GM12878 (cell line): ENCODE measurements at regions not wholly inside any gene's neighbourhood (a gene's known extent, or its start where the extent isn't known, plus 50 kb on each side); places are given as distances from the start of the nearest gene placed in this dataset.

Experiments used
- ATAC-seq: fragments of 200-7000 bp; cut with Tn5 transposase; 3 replicates; pipeline ENCODE4 v1.9.1; 2020; ENCODE audit warnings: mild to moderate bottlenecking, moderate library complexity
- BruUV-seq: library from RNA; stranded (reverse); fragments of 400-500 nt; replicated peaks from 2 replicates; lab custom pipeline; 2021; lab: Mats Ljungman, UMichigan
- CTCF ChIA-PET: fragments of 300-600 bp; sonication (Branson Sonifier 250); formaldehyde crosslinking; extraction: SDS; loops from one replicate; lab custom pipeline; 2021; ENCODE audit warnings: inconsistent platforms; lab: Yijun Ruan, JAX
- POLR2A ChIA-PET: fragments of 350-600 bp; formaldehyde crosslinking; extraction: SDS; loops from one replicate; lab custom pipeline; 2021; ENCODE audit warnings: inconsistent platforms; lab: Charles Lee
- RAD21 ChIA-PET: fragments of 300-600 bp; sonication (Branson Sonifier 250); formaldehyde crosslinking; loops from one replicate; lab custom pipeline; 2023; ENCODE audit warnings: antibody characterized with exemption; ENCODE audit not compliant: unreplicated experiment; lab: Charles Lee
- SMC1A ChIA-PET: fragments of 300-600 bp; sonication (Branson Sonifier 250); formaldehyde crosslinking; loops from one replicate; lab custom pipeline; 2023; ENCODE audit not compliant: unreplicated experiment, uncharacterized antibody; lab: Charles Lee
- DNase-seq: peaks from one replicate; pipeline ENCODE4 v3.0.0-alpha.2; 2011; ENCODE audit warnings: low read depth, low spot score
- FAIRE-seq: peaks from 3 replicates; lab custom pipeline; 2011; peaks lifted over from hg19 to GRCh38; lab: Jason Lieb, UNC
- H2AFZ ChIP-seq: 2 replicates; pipeline ENCODE4 v1.6.0; 2011; ENCODE audit warnings: low read depth, low read length, control low read depth; ENCODE audit not compliant: control insufficient read depth
- H3K27ac ChIP-seq: 2 replicates; pipeline ENCODE4 v1.5.1; 2011; ENCODE audit warnings: control low read depth; ENCODE audit not compliant: control insufficient read depth, insufficient read depth
- H3K27me3 ChIP-seq, 2 experiments: replicated peaks in 1 of 2; 2 replicates each; pipeline versions ENCODE4 v1.6.0 to v1.6.1; 2011; ENCODE audit warnings: low read length in 1 of 2; ENCODE audit not compliant: control insufficient read depth in 2 of 2, insufficient read depth in 2 of 2
- H3K36me3 ChIP-seq, 2 experiments: 2 replicates each; pipeline ENCODE4 v1.5.1; 2011; ENCODE audit warnings: low read length in 1 of 2; ENCODE audit not compliant: control insufficient read depth in 2 of 2, insufficient read depth in 2 of 2
- H3K4me1 ChIP-seq: 2 replicates; pipeline ENCODE4 v1.6.1; 2011; ENCODE audit warnings: mild to moderate bottlenecking, low read length, moderate library complexity, mixed read lengths; ENCODE audit not compliant: control insufficient read depth, insufficient read depth
- H3K4me2 ChIP-seq: 2 replicates; pipeline ENCODE4 v1.6.0; 2011; ENCODE audit warnings: control low read depth; ENCODE audit not compliant: control insufficient read depth, insufficient read depth
- H3K4me3 ChIP-seq: fragments of 200-600 bp; sonication (generic); 2 replicates; pipeline ENCODE4 v1.5.1; 2016
- H3K79me2 ChIP-seq: 2 replicates; pipeline ENCODE4 v1.6.0; 2011; ENCODE audit warnings: low read length; ENCODE audit not compliant: control insufficient read depth, insufficient read depth
- H3K9ac ChIP-seq: 2 replicates; pipeline ENCODE4 v1.8.0; 2011; ENCODE audit warnings: low read length, control low read depth, mixed read lengths; ENCODE audit not compliant: control insufficient read depth, insufficient read depth
- H3K9me3 ChIP-seq: replicated peaks from 3 replicates; pipeline ENCODE4 v1.5.1; 2011; ENCODE audit warnings: mild to moderate bottlenecking, low read length; ENCODE audit not compliant: control insufficient read depth, insufficient read depth
- H4K20me1 ChIP-seq: 2 replicates; pipeline ENCODE4 v1.6.0; 2011; ENCODE audit not compliant: control insufficient read depth, insufficient read depth
- ELK1 ChIP-seq: IDR thresholded peaks from 2 replicates; pipeline ENCODE4 v1.6.1; 2012; ENCODE audit warnings: low read depth, low read length, improper control_type of control experiment
- IRF3 ChIP-seq: fragments of 450-650 bp; IDR thresholded peaks from 2 replicates; pipeline ENCODE4 v1.6.1; 2014; ENCODE audit warnings: mild to moderate bottlenecking
- SPI1 ChIP-seq: IDR thresholded peaks from 2 replicates; pipeline ENCODE4 v1.6.1; 2011; ENCODE audit warnings: low read depth, mild to moderate bottlenecking, low read length, moderate library complexity, borderline replicate concordance; ENCODE audit not compliant: insufficient read depth
- WGBS: methylation state at CpG from one replicate; pipeline ENCODE4 v1.1.6; 2016; ENCODE audit warnings: low lambda C conversion rate; ENCODE audit not compliant: insufficient replicate concordance, insufficient coverage; ENCODE audit errors: missing lambda C conversion rate; 5-methylcytosine and 5-hydroxymethylcytosine counted together
- in situ Hi-C: fragments of 300-500 bp; cut with MboI; formaldehyde crosslinking; loops from 9 replicates; pipeline ENCODE4 v1.14.3; 2018; ENCODE audit warnings: mixed read lengths
- intact Hi-C: fragments of 100-400 bp; cut with micrococcal nuclease; formaldehyde crosslinking; loops from one replicate; pipeline ENCODE4 v1.14.2; 2022; ENCODE audit not compliant: unreplicated experiment

GRCh38 chr15:87348746-87349145, 907.8 kb downstream of the NTRK3 start:
- RAD21 ChIA-PET: no interaction called here
- FAIRE-seq: no peak

More at GRCh38 chr15:87348746-87349145, 907.8 kb downstream of the NTRK3 start:
- no peaks in the 10 kb centered on the region for H3K79me2 ChIP-seq
- BruUV-seq: no TSS peak
- H3K36me3 ChIP-seq: no peaks in the 10 kb centered on the region
- H3K4me2 ChIP-seq: no peak overlapping the region
- 10% methylated on average over 6 of the region's 6 CpGs for WGBS
- no peak overlapping the region for H3K4me3 ChIP-seq
- no peaks in the 10 kb centered on the region for H4K20me1 ChIP-seq
- H3K4me1 ChIP-seq: no peaks in the 10 kb centered on the region
- no peak overlapping the region for H3K27ac ChIP-seq
- DNase-seq: no peak
- no peak for ATAC-seq
- in situ Hi-C loops: no loop called here
- H3K27me3 ChIP-seq: no peaks in the 10 kb centered on the region
- no peaks in the 10 kb centered on the region for H3K9me3 ChIP-seq
- ChIA-PET POLR2A (no interaction called here), CTCF (no interaction called here), SMC1A (no interaction called here)
- TF ChIP-seq IRF3 (no peak), SPI1 (no peak), ELK1 (no peak)
- intact Hi-C loops: no loop called here
- H3K9ac ChIP-seq: no peak overlapping the region
- H2AFZ ChIP-seq: no peak overlapping the region
